Vagina (tissue), 2 donors: ENCODE measurements at regions not wholly inside any gene's neighbourhood (a gene's known extent, or its start where the extent isn't known, plus 50 kb on each side); places are given as distances from the start of the nearest gene placed in this dataset.

Experiments
- DNase-seq, 2 donors: peaks; one replicate each; pipeline ENCODE4 v3.0.0-alpha.2; 2017; ENCODE audit errors: extremely low spot score in 2 of 2
- H3K27ac ChIP-seq: fragments of 200-600 bp; sonication (generic); one replicate; pipeline ENCODE4 v1.5.1; 2019
- H3K27me3 ChIP-seq: fragments of 200-600 bp; sonication (generic); one replicate; pipeline ENCODE4 v1.5.1; 2019
- H3K36me3 ChIP-seq, 2 donors: fragments of 200-600 bp; sonication (generic); one replicate each; pipeline ENCODE4 v1.5.1; 2017 to 2019
- H3K4me1 ChIP-seq: fragments of 200-600 bp; sonication (generic); one replicate; pipeline ENCODE4 v1.5.1; 2019
- H3K4me3 ChIP-seq, 2 donors: fragments of 200-600 bp; sonication (generic); 1 replicate in 1 of 2; 2 replicates in 1 of 2; pipeline ENCODE4 v1.5.1; 2016 to 2019
- H3K9me3 ChIP-seq: fragments of 200-600 bp; sonication (generic); one replicate; pipeline ENCODE4 v1.5.1; 2019
- CTCF ChIP-seq, 3 experiments: fragments of 450-650 bp in 2 of 3; fragments of 200-600 bp in 1 of 3; sonication (generic) in 1 of 3; IDR thresholded peaks; one replicate each; pipeline ENCODE4 v1.5.1; 2017 to 2019; ENCODE audit warnings: antibody characterized with exemption in 3 of 3, mild to moderate bottlenecking in 2 of 3, moderate library complexity in 2 of 3
- POLR2A ChIP-seq, 2 donors: fragments of 450-650 bp; IDR thresholded peaks; one replicate each; pipeline ENCODE4 v1.6.1; 2017; ENCODE audit warnings: antibody characterized with exemption in 2 of 2, mild to moderate bottlenecking in 2 of 2, moderate library complexity in 2 of 2
- POLR2AphosphoS5 ChIP-seq, 2 donors: sonication (generic); formaldehyde crosslinking; IDR thresholded peaks; one replicate each; pipeline ENCODE4 v1.9.0; 2017; ENCODE audit warnings: antibody characterized with exemption in 2 of 2, mild to moderate bottlenecking in 2 of 2, low read depth in 1 of 2; ENCODE audit not compliant: insufficient read depth in 1 of 2
- intact Hi-C: fragments of 100-400 bp; cut with DNase I; formaldehyde crosslinking; loops from one replicate; pipeline ENCODE4 v1.15.1; 2023

GRCh38 chr2:188118431-188118830, 173.2 kb upstream of the GULP1 start:
- Histone ChIP-seq H3K9me3 (no peaks in the 10 kb centered on the region), H3K4me3 (no peak overlapping the region), H3K4me1 (no peaks in the 10 kb centered on the region), H3K36me3 (no peaks in the 10 kb centered on the region), H3K27me3 (no peaks in the 10 kb centered on the region), H3K27ac (no peak overlapping the region)
- intact Hi-C loops: no loop called here
- TF ChIP-seq POLR2A (IDR thresholded peaks at IDR 0.05) (no peak), POLR2AphosphoS5 (IDR thresholded peaks at IDR 0.05; ENCODE audit: insufficient read depth in 1 of 2, low read depth in 1 of 2) (no peak), CTCF (IDR thresholded peaks at IDR 0.05) (no peak)
- no peak for DNase-seq

- intact Hi-C loops: no loop called here
- no peaks in the 10 kb centered on the region for H3K9me3 ChIP-seq
- no peaks in the 10 kb centered on the region for H3K27me3 ChIP-seq
- no peak overlapping the region for H3K27ac ChIP-seq
- H3K36me3 ChIP-seq: no peaks in the 10 kb centered on the region
- no peak overlapping the region for H3K4me3 ChIP-seq
- no peak for DNase-seq
- no peaks in the 10 kb centered on the region for H3K4me1 ChIP-seq
- TF ChIP-seq CTCF (IDR thresholded peaks at IDR 0.05) (no peak), POLR2A (IDR thresholded peaks at IDR 0.05) (no peak), POLR2AphosphoS5 (IDR thresholded peaks at IDR 0.05; ENCODE audit: insufficient read depth in 1 of 2, low read depth in 1 of 2) (no peak)
These were observed 172.4 kb upstream of the GULP1 start for GRCh38 chr2:188119112-188119838.

- H3K4me1 ChIP-seq: no peaks in the 10 kb centered on the region
- no peak for DNase-seq
- H3K9me3 ChIP-seq: no peaks in the 10 kb centered on the region
- H3K27me3 ChIP-seq: no peaks in the 10 kb centered on the region
- intact Hi-C loops: no loop called here
- H3K36me3 ChIP-seq: no peaks in the 10 kb centered on the region
- H3K4me3 ChIP-seq: no peak overlapping the region
- TF ChIP-seq POLR2A (IDR thresholded peaks at IDR 0.05): no peak
- no peak for TF ChIP-seq POLR2AphosphoS5 (IDR thresholded peaks at IDR 0.05; ENCODE audit: insufficient read depth in 1 of 2, low read depth in 1 of 2)
- no peak for TF ChIP-seq CTCF (IDR thresholded peaks at IDR 0.05)
- no peak overlapping the region for H3K27ac ChIP-seq
These were observed 168.7 kb upstream of the GULP1 start for GRCh38 chr2:188122985-188123384.

GRCh38 chr2:188129677-188130076, 162.0 kb upstream of the GULP1 start:
- peaks cover 5% of the 10 kb centered on the region for H3K4me1 ChIP-seq
- H3K27ac ChIP-seq: no peak overlapping the region
- H3K4me3 ChIP-seq: no peak overlapping the region
- intact Hi-C loops: no loop called here
- no peak for TF ChIP-seq CTCF (IDR thresholded peaks at IDR 0.05)
- TF ChIP-seq POLR2A (IDR thresholded peaks at IDR 0.05): no peak
- TF ChIP-seq POLR2AphosphoS5 (IDR thresholded peaks at IDR 0.05; ENCODE audit: insufficient read depth in 1 of 2, low read depth in 1 of 2): no peak
- H3K9me3 ChIP-seq: no peaks in the 10 kb centered on the region
- no peaks in the 10 kb centered on the region for H3K36me3 ChIP-seq
- H3K27me3 ChIP-seq: no peaks in the 10 kb centered on the region
- no peak for DNase-seq

- H3K27me3 ChIP-seq: no peaks in the 10 kb centered on the region
- H3K36me3 ChIP-seq: no peaks in the 10 kb centered on the region
- H3K4me3 ChIP-seq: no peak overlapping the region
- no peaks in the 10 kb centered on the region for H3K9me3 ChIP-seq
- TF ChIP-seq CTCF (IDR thresholded peaks at IDR 0.05) (no peak), POLR2A (IDR thresholded peaks at IDR 0.05) (no peak), POLR2AphosphoS5 (IDR thresholded peaks at IDR 0.05; ENCODE audit: insufficient read depth in 1 of 2, low read depth in 1 of 2) (no peak)
- H3K27ac ChIP-seq: no peak overlapping the region
- DNase-seq: no peak
- H3K4me1 ChIP-seq: peaks cover 5% of the 10 kb centered on the region
- intact Hi-C loops: no loop called here
These were observed 161.4 kb upstream of the GULP1 start for GRCh38 chr2:188130317-188130716.
